H1 (cell line): ENCODE measurements at regions not wholly inside any gene's neighbourhood (a gene's known extent, or its start where the extent isn't known, plus 50 kb on each side); places are given as distances from the start of the nearest gene placed in this dataset.

Experiments used
- BCL11A ChIP-seq, 2 experiments: IDR thresholded peaks; one replicate each; pipeline ENCODE4 v1.6.1; 2011; ENCODE audit warnings: low read depth in 2 of 2, low read length in 2 of 2, mild to moderate bottlenecking in 2 of 2
- CHD2 ChIP-seq: IDR thresholded peaks from 2 replicates; pipeline ENCODE4 v1.6.1; 2012; ENCODE audit warnings: low read length, improper control_type of control experiment
- GTF2F1 ChIP-seq: IDR thresholded peaks from 2 replicates; pipeline ENCODE4 v1.6.1; 2012; ENCODE audit warnings: low read depth, low read length, improper control_type of control experiment, borderline replicate concordance
- RNF2 ChIP-seq: fragments of 200-900, 300-1000 bp; sonication (generic); IDR thresholded peaks from 2 replicates; pipeline ENCODE4 v1.7.1; 2016; ENCODE audit warnings: borderline replicate concordance, low read depth, mild to moderate bottlenecking, antibody characterized with exemption, low read length; ENCODE audit not compliant: poor library complexity, severe bottlenecking; ENCODE audit errors: missing control alignments
- SAP30 ChIP-seq: fragments of 300-600 bp; sonication (generic); IDR thresholded peaks from 2 replicates; pipeline ENCODE4 v1.7.1; 2012; ENCODE audit warnings: low read length, moderate library complexity, mild to moderate bottlenecking, inconsistent platforms; ENCODE audit not compliant: insufficient read depth, insufficient replicate concordance
- SIX5 ChIP-seq: IDR thresholded peaks from 2 replicates; pipeline ENCODE4 v1.6.1; 2011; ENCODE audit warnings: mild to moderate bottlenecking, low read depth, low read length
- SP1 ChIP-seq: IDR thresholded peaks from 2 replicates; pipeline ENCODE4 v1.6.1; 2011; ENCODE audit warnings: low read depth, low read length
- SRF ChIP-seq: IDR thresholded peaks from 2 replicates; pipeline ENCODE4 v1.6.1; 2011; ENCODE audit warnings: mild to moderate bottlenecking, low read depth, low read length, moderate library complexity
- TBP ChIP-seq: IDR thresholded peaks from 2 replicates; pipeline ENCODE4 v1.6.1; 2011; ENCODE audit warnings: low read depth, low read length, improper control_type of control experiment
- TCF12 ChIP-seq: IDR thresholded peaks from 2 replicates; pipeline ENCODE4 v1.6.1; 2011; ENCODE audit warnings: low read depth, mild to moderate bottlenecking, low read length

GRCh38 chr2:238702276-238703052 is 145.4 kb upstream of the TWIST2 start (continued):
- TF ChIP-seq SRF: no peak
- TF ChIP-seq SAP30: no peak
- TF ChIP-seq SIX5: no peak
- no peak for TF ChIP-seq SP1
- TF ChIP-seq GTF2F1: no peak
- TF ChIP-seq RNF2: no peak
- no peak for TF ChIP-seq TCF12
- TF ChIP-seq TBP: no peak
- no peak for TF ChIP-seq CHD2
- TF ChIP-seq BCL11A (IDR thresholded peaks at IDR 0.05; ENCODE audit: low read depth in 2 of 2, low read length in 2 of 2): no peak
- TF ChIP-seq, all 59 proteins: peak for 0
